Hepatocyte (in vitro differentiated cells): ENCODE measurements at regions not wholly inside any gene's neighbourhood (a gene's known extent, or its start where the extent isn't known, plus 50 kb on each side); places are given as distances from the start of the nearest gene placed in this dataset.

Source experiments
- CTCF ChIP-seq: fragments of 200-600 bp; sonication (generic); IDR thresholded peaks from 2 replicates; pipeline ENCODE4 v1.5.1; 2016; ENCODE audit warnings: antibody characterized with exemption, mild to moderate bottlenecking; ENCODE audit not compliant: poor library complexity
- EZH2 ChIP-seq: fragments of 200-600 bp; sonication (generic); IDR thresholded peaks from 2 replicates; pipeline ENCODE4 v1.6.1; 2016; ENCODE audit warnings: antibody characterized with exemption, mild to moderate bottlenecking, borderline replicate concordance
- EZH2phosphoT487 ChIP-seq: fragments of 200-600 bp; sonication (generic); IDR thresholded peaks from one replicate; pipeline ENCODE4 v1.6.1; 2018; ENCODE audit warnings: antibody characterized with exemption, mild to moderate bottlenecking, low read depth, moderate library complexity; ENCODE audit not compliant: unreplicated experiment, severe bottlenecking

- no peak for TF ChIP-seq CTCF
- no peak for TF ChIP-seq EZH2phosphoT487
- no peak for TF ChIP-seq EZH2
These were observed 81.0 kb upstream of the PPM1B start for GRCh38 chr2:44087714-44088092.
